H1 (cell line): ENCODE measurements at regions not wholly inside any gene's neighbourhood (a gene's known extent, or its start where the extent isn't known, plus 50 kb on each side); places are given as distances from the start of the nearest gene placed in this dataset.
"Not testable (repeated sequence)": the region's sequence is repeated elsewhere in the genome, so short reads cannot be mapped to it uniquely, and the experiment has no call there.

Experiments
- CTCF ChIA-PET: fragments of 300-600 bp; sonication (Branson Sonifier 250); formaldehyde crosslinking; loops from one replicate; lab custom pipeline; 2021; ENCODE audit not compliant: partially characterized antibody; lab: Charles Lee
- POLR2A ChIA-PET: fragments of 300-600 bp; sonication (Branson Sonifier 250); formaldehyde crosslinking; loops from one replicate; lab custom pipeline; 2021; ENCODE audit warnings: inconsistent platforms; ENCODE audit not compliant: partially characterized antibody; lab: Charles Lee
- DNase-seq, 2 experiments: peaks; one replicate each; pipeline versions ENCODE4 v3.0.0 to v3.0.0-alpha.2; 2010 to 2022; ENCODE audit warnings: low spot score in 2 of 2, low read depth in 1 of 2, mixed read lengths in 1 of 2
- FAIRE-seq: peaks from 2 replicates; lab custom pipeline; 2011; peaks lifted over from hg19 to GRCh38; lab: Jason Lieb, UNC
- H2AFZ ChIP-seq: 2 replicates; pipeline ENCODE4 v1.8.1; 2012; ENCODE audit warnings: low read length, inconsistent platforms
- H2AK5ac ChIP-seq: 2 replicates; pipeline ENCODE4 v1.6.1; 2013; ENCODE audit warnings: low read depth, low read length
- H2BK120ac ChIP-seq: replicated peaks from 2 replicates; pipeline ENCODE3; 2013; ENCODE audit warnings: low read depth, low read length, inconsistent platforms
- H2BK12ac ChIP-seq: 2 replicates; pipeline ENCODE4 v1.6.1; 2013; ENCODE audit warnings: low read depth, low read length
- H2BK15ac ChIP-seq: 2 replicates; pipeline ENCODE4 v1.6.1; 2013; ENCODE audit warnings: low read length
- H2BK20ac ChIP-seq: 2 replicates; pipeline ENCODE4 v1.6.1; 2013; ENCODE audit warnings: low read length
- H2BK5ac ChIP-seq: 2 replicates; pipeline ENCODE4 v1.6.1; 2013; ENCODE audit warnings: low read depth, low read length
- H3K14ac ChIP-seq: 2 replicates; pipeline ENCODE4 v1.6.1; 2013; ENCODE audit warnings: inconsistent platforms; ENCODE audit not compliant: insufficient read length
- H3K18ac ChIP-seq: 2 replicates; pipeline ENCODE4 v1.6.1; 2013; ENCODE audit warnings: low read length; ENCODE audit errors: extremely low read depth
- H3K23ac ChIP-seq: 2 replicates; pipeline ENCODE4 v1.6.1; 2013; ENCODE audit warnings: inconsistent platforms; ENCODE audit not compliant: insufficient read length
- H3K23me2 ChIP-seq: 2 replicates; pipeline ENCODE4 v1.6.1; 2013; ENCODE audit warnings: low read depth, low read length
- H3K27ac ChIP-seq: 2 replicates; pipeline ENCODE4 v1.6.1; 2011; ENCODE audit warnings: low read depth, low read length, inconsistent platforms
- H3K27me3 ChIP-seq, 4 experiments: replicated peaks in 1 of 4; 1 replicate in 1 of 4; 2 replicates in 3 of 4; pipeline versions ENCODE4 v1.6.1 to v1.8.1; 2011 to 2013; ENCODE audit warnings: low read length in 3 of 4, mild to moderate bottlenecking in 3 of 4, inconsistent platforms in 2 of 4, mixed read lengths in 2 of 4, moderate library complexity in 1 of 4; ENCODE audit not compliant: control insufficient read depth in 3 of 4, insufficient read depth in 3 of 4; ENCODE audit errors: extremely low read depth in 1 of 4
- H3K36me3 ChIP-seq, 4 experiments: 2 replicates each; pipeline versions ENCODE4 v1.6.1 to v1.8.1; 2011 to 2013; ENCODE audit warnings: mild to moderate bottlenecking in 4 of 4, low read length in 3 of 4, moderate library complexity in 2 of 4, control low read depth in 1 of 4, inconsistent platforms in 1 of 4; ENCODE audit not compliant: insufficient read depth in 4 of 4, control insufficient read depth in 2 of 4
- H3K4ac ChIP-seq: replicated peaks from 2 replicates; pipeline ENCODE3; 2013; ENCODE audit warnings: low read length, low read depth, mixed read lengths, inconsistent platforms; ENCODE audit not compliant: insufficient read length
- H3K4me1 ChIP-seq, 4 experiments: replicated peaks in 1 of 4; 1 replicate in 1 of 4; 2 replicates in 3 of 4; pipeline versions ENCODE4 v1.6.1 to v1.8.1; 2011 to 2013; ENCODE audit warnings: low read length in 3 of 4, inconsistent platforms in 2 of 4, mixed read lengths in 1 of 4; ENCODE audit not compliant: insufficient read depth in 4 of 4, control insufficient read depth in 3 of 4
- H3K4me2 ChIP-seq, 2 experiments: 2 replicates each; pipeline versions ENCODE4 v1.6.1 to v1.8.1; 2011 to 2013; ENCODE audit warnings: low read depth in 2 of 2, low read length in 2 of 2, control low read depth in 1 of 2, inconsistent platforms in 1 of 2, mild to moderate bottlenecking in 1 of 2; ENCODE audit not compliant: insufficient read depth in 1 of 2
- H3K4me3 ChIP-seq, 4 experiments: fragments of 200-600, 300-600 bp in 1 of 4; sonication (generic), shearing (Covaris generic), sonication (Bioruptor Twin) in 1 of 4; 2 replicates each; pipeline versions ENCODE4 v1.5.1 to v1.8.1; 2011 to 2016; ENCODE audit warnings: low read length in 4 of 4, low read depth in 3 of 4, control low read depth in 2 of 4, inconsistent platforms in 2 of 4, mild to moderate bottlenecking in 2 of 4, mixed read lengths in 1 of 4, moderate library complexity in 1 of 4; ENCODE audit not compliant: insufficient read depth in 2 of 4; ENCODE audit errors: extremely low read depth in 1 of 4
- H3K56ac ChIP-seq: replicated peaks from 2 replicates; pipeline ENCODE3; 2013; ENCODE audit warnings: low read depth, mild to moderate bottlenecking, mixed read lengths, low read length, inconsistent platforms; ENCODE audit not compliant: insufficient read length
- H3K79me1 ChIP-seq: 2 replicates; pipeline ENCODE4 v1.6.1; 2013; ENCODE audit warnings: low read depth, low read length, control low read depth
- H3K79me2 ChIP-seq, 2 experiments: 2 replicates each; pipeline versions ENCODE4 v1.6.1 to v1.8.1; 2012 to 2013; ENCODE audit warnings: low read length in 2 of 2, mild to moderate bottlenecking in 2 of 2, inconsistent platforms in 1 of 2; ENCODE audit not compliant: insufficient read depth in 2 of 2, control insufficient read depth in 1 of 2
- H3K9ac ChIP-seq, 4 experiments: replicated peaks in 1 of 4; 1 replicate in 1 of 4; 2 replicates in 3 of 4; pipeline versions ENCODE4 v1.6.1 to v1.8.1; 2011 to 2013; ENCODE audit warnings: low read depth in 3 of 4, low read length in 3 of 4, control low read depth in 2 of 4, mild to moderate bottlenecking in 2 of 4, moderate library complexity in 2 of 4, inconsistent platforms in 1 of 4; ENCODE audit errors: extremely low read depth in 1 of 4
- H3K9me3 ChIP-seq, 2 experiments: 2 replicates each; pipeline versions ENCODE4 v1.6.1 to v1.8.1; 2012 to 2013; ENCODE audit warnings: mild to moderate bottlenecking in 2 of 2, moderate library complexity in 2 of 2, control low read depth in 1 of 2, inconsistent platforms in 1 of 2, low read depth in 1 of 2, low read length in 1 of 2, mixed read lengths in 1 of 2; ENCODE audit not compliant: insufficient read depth in 2 of 2
- H4K20me1 ChIP-seq, 2 experiments: replicated peaks in 1 of 2; 2 replicates each; pipeline versions ENCODE3 to v1.8.1; 2011 to 2013; ENCODE audit warnings: inconsistent platforms in 2 of 2, low read length in 2 of 2, mild to moderate bottlenecking in 1 of 2; ENCODE audit not compliant: insufficient read depth in 2 of 2, control insufficient read depth in 1 of 2
- H4K5ac ChIP-seq: 2 replicates; pipeline ENCODE4 v1.6.1; 2013; ENCODE audit warnings: low read length, low read depth, mixed read lengths, inconsistent platforms; ENCODE audit not compliant: insufficient read length
- H4K8ac ChIP-seq: 2 replicates; pipeline ENCODE4 v1.8.0; 2013; ENCODE audit warnings: mild to moderate bottlenecking, moderate library complexity, low read length, inconsistent platforms; ENCODE audit not compliant: insufficient read depth; ENCODE audit errors: extremely low read depth
- H4K91ac ChIP-seq: replicated peaks from 2 replicates; pipeline ENCODE3; 2013; ENCODE audit warnings: low read length, mixed read lengths, inconsistent platforms; ENCODE audit not compliant: insufficient read length
- WGBS, 2 experiments: shearing (Covaris generic) in 1 of 2; methylation state at CpG; one replicate each; pipeline versions ENCODE4 v1.1.6 to v1.1.7; 2013 to 2015; ENCODE audit warnings: low lambda C conversion rate in 2 of 2, mixed read lengths in 2 of 2, inconsistent platforms in 1 of 2, low coverage in 1 of 2, missing lambda C conversion rate in 1 of 2; ENCODE audit not compliant: insufficient replicate concordance in 2 of 2, insufficient coverage in 1 of 2, insufficient read length in 1 of 2; ENCODE audit errors: extremely low coverage in 1 of 2, missing lambda C conversion rate in 1 of 2; 5-methylcytosine and 5-hydroxymethylcytosine counted together

DNA sequence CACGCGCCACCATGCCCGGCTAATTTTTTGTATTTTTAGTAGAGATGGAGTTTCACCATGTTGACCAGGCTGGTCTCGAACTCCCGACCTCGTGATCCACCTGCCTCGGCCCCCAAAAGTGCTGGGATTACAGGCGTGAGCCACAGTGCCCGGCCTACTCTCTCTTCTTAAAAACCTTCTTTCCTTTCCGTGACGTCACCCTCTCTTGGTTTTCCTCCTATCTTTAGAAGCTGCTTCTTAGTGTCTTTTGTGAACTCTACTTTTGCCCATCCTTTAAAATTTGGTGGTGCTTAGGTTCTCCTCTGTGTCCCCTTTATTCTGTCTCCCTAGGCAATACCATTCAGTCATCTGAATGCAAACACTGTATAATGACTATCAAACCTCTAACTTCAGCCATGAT, 311.2 kb upstream of the KITLG start:
- H3K14ac ChIP-seq, H4K91ac ChIP-seq, H3K56ac ChIP-seq, H3K23me2 ChIP-seq, H3K27me3 ChIP-seq, FAIRE-seq, H3K4ac ChIP-seq, H2AK5ac ChIP-seq, H2AFZ ChIP-seq, H3K4me2 ChIP-seq, H3K79me2 ChIP-seq, H3K9ac ChIP-seq, H4K5ac ChIP-seq, H2BK15ac ChIP-seq, POLR2A ChIA-PET, H2BK20ac ChIP-seq, H4K8ac ChIP-seq, H3K79me1 ChIP-seq, H2BK5ac ChIP-seq, DNase-seq, H3K18ac ChIP-seq, H2BK12ac ChIP-seq, H4K20me1 ChIP-seq, H2BK120ac ChIP-seq, H3K36me3 ChIP-seq, H3K9me3 ChIP-seq, H3K23ac ChIP-seq, H3K27ac ChIP-seq, H3K4me1 ChIP-seq, H3K4me3 ChIP-seq: not testable (repeated sequence)
- CTCF ChIA-PET, result interaction anchor here (0.7 to 1.2 kb wide), 2 partner anchors 21 to 25 kb away, joined by 3 read pairs; no protein-coding TSS in a partner anchor
- 91% methylated on average over 11 of the region's 11 CpGs; no CpG with 5 or more reads in 1 of the 2 experiments for WGBS, 2 experiments
